Activated B cell treated with CpG ODN at 0.5 μM for 24 hours (primary cell): ENCODE measurements at regions not wholly inside any gene's neighbourhood (a gene's known extent, or its start where the extent isn't known, plus 50 kb on each side); places are given as distances from the start of the nearest gene placed in this dataset.
"Not testable (repeated sequence)": the region's sequence is repeated elsewhere in the genome, so short reads cannot be mapped to it uniquely, and the experiment has no call there.

Source experiments
- ATAC-seq: fragments of 200-7000 bp; cut with Tn5 transposase; one replicate; pipeline ENCODE4 v1.10.0; 2021; ENCODE audit warnings: low read depth, mild to moderate bottlenecking, moderate library complexity
- CTCF ChIA-PET: fragments of 350-600 bp; sonication (Branson Sonifier 250); formaldehyde crosslinking; loops from one replicate; lab custom pipeline; 2021; ENCODE audit warnings: antibody characterized with exemption; lab: Charles Lee
- POLR2A ChIA-PET: fragments of 350-600 bp; sonication (Branson Sonifier 250); formaldehyde crosslinking; loops from one replicate; lab custom pipeline; 2021; ENCODE audit warnings: antibody characterized with exemption; lab: Charles Lee
- DNase-seq: peaks from one replicate; pipeline ENCODE4 v3.0.0; 2022
- H3K27ac Mint-ChIP-seq: one replicate; pipeline ENCODE4 v1.8.0; 2020; ENCODE audit warnings: mixed read lengths
- H3K27me3 Mint-ChIP-seq: one replicate; pipeline ENCODE4 v1.8.0; 2021; ENCODE audit warnings: mixed read lengths
- H3K36me3 Mint-ChIP-seq: one replicate; pipeline ENCODE4 v1.8.0; 2021; ENCODE audit warnings: low read depth, mixed read lengths
- H3K4me1 Mint-ChIP-seq: one replicate; pipeline ENCODE4 v1.8.0; 2021; ENCODE audit warnings: mixed read lengths
- H3K4me3 Mint-ChIP-seq: one replicate; pipeline ENCODE4 v1.8.0; 2020; ENCODE audit warnings: mild to moderate bottlenecking, mixed read lengths
- H3K9me3 Mint-ChIP-seq: one replicate; pipeline ENCODE4 v1.8.0; 2020; ENCODE audit warnings: mixed read lengths
- intact Hi-C: fragments of 100-400 bp; cut with micrococcal nuclease; formaldehyde crosslinking; loops from one replicate; pipeline ENCODE4 v1.15.1; 2024
- TF ChIP-seq, protein P1 (sequence below): fragments of 200-600 bp; IDR thresholded peaks from one replicate; pipeline ENCODE4 v1.8.0; 2022; ENCODE audit warnings: antibody characterized with exemption, mild to moderate bottlenecking

DNA sequence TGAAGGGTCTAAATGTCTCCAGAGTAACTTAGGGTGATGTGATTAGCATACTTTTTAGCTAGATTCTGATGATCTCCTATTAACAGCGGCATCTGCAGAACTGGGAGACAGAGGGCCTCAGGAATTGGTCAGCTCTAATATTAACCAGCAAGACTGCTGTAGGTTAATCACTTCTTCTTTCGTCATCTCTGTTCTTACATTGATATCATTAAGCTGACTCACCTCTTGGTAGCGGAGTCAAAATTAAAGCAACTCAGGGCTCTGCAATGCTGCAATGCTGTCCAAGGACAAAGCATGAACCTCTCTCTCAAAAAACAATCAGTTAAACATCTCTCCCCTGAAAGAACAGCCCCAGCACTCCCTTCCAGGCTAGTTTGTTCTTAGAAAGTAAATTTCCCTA, 57.5 kb upstream of the TRA2B start:
- ATAC-seq, result no peak
- H3K4me1 Mint-ChIP-seq, result no peaks in the 10 kb centered on the region

DNA sequence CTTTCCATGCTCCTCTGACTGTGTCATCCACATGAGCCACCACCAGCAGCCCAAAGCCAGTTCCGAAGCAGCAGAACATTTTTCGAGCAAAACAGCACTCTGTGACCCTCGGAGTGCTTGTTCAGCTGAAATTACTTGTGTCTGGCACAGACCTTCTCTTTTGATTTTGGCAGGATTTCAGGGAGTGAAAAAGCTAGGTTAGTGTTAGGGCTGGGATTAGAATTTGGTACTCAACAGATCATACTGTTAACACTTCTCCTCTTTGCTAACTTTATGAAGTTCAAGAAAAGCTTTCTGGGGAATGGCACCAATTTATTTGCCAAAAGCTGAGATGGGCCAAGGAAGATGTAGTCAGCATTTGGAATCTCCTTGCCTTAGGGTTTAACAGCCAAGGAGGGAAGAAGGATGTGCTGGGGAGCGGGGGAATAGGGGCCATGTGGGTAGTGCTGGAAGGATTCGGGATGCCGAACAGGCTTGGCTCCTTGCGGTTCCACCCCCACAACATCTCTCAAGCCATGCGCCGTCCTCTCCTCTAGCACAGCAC, 55.1 kb upstream of the TRA2B start:
- DNase-seq (no peak), ATAC-seq (no peak)
- intact Hi-C loops, result no loop called here
- H3K27ac Mint-ChIP-seq, result no peak overlapping the region
- no peaks in the 10 kb centered on the region for H3K9me3 Mint-ChIP-seq
- ChIA-PET CTCF (interaction anchor here (1.6 kb wide), 1 partner anchor 547 kb away, joined by 7 read pairs; no protein-coding TSS in a partner anchor), POLR2A (no interaction called here)
- no peak overlapping the region for H3K4me3 Mint-ChIP-seq
- no peaks in the 10 kb centered on the region for H3K4me1 Mint-ChIP-seq
- no peaks in the 10 kb centered on the region for H3K36me3 Mint-ChIP-seq
- H3K27me3 Mint-ChIP-seq, result no peaks in the 10 kb centered on the region
- TF ChIP-seq, protein P1, sequence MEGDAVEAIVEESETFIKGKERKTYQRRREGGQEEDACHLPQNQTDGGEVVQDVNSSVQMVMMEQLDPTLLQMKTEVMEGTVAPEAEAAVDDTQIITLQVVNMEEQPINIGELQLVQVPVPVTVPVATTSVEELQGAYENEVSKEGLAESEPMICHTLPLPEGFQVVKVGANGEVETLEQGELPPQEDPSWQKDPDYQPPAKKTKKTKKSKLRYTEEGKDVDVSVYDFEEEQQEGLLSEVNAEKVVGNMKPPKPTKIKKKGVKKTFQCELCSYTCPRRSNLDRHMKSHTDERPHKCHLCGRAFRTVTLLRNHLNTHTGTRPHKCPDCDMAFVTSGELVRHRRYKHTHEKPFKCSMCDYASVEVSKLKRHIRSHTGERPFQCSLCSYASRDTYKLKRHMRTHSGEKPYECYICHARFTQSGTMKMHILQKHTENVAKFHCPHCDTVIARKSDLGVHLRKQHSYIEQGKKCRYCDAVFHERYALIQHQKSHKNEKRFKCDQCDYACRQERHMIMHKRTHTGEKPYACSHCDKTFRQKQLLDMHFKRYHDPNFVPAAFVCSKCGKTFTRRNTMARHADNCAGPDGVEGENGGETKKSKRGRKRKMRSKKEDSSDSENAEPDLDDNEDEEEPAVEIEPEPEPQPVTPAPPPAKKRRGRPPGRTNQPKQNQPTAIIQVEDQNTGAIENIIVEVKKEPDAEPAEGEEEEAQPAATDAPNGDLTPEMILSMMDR, result no peak

More for the DNA sequence above, 57.5 kb upstream of the TRA2B start:
- intact Hi-C loops, result no loop called here
- Mint-ChIP-seq H3K27ac (no peak overlapping the region), H3K9me3 (no peaks in the 10 kb centered on the region), H3K36me3 (no peaks in the 10 kb centered on the region), H3K4me3 (no peak overlapping the region), H3K27me3 (peaks cover 4% of the 10 kb centered on the region)
- no peak for DNase-seq
- ChIA-PET POLR2A (no interaction called here), CTCF (interaction anchor here (0.8 to 1.0 kb wide), 2 partner anchors 12 to 620 kb away, joined by 3 read pairs; no protein-coding TSS in a partner anchor)
- TF ChIP-seq, protein P1, result no peak

DNA sequence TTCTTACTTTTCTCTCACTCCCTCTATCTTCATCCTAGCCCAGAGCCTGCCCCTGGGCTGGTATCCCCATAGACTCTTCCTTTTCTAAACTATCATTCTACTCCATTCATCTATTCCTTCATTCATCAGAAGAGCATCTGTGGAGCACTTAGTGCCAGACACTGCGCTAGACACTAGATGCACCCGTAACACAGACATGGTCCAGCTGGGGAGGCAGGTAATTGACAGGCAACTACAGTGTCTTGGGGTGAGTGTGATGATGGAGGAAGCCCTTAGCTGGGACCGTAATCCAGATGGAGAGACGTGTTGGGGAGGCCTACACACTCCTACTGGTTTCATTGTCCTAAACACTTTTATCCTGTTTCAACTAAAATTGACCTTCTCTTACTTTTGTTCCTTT, 53.2 kb upstream of the TRA2B start:
- DNase-seq, H3K4me3 Mint-ChIP-seq, H3K9me3 Mint-ChIP-seq, H3K27ac Mint-ChIP-seq, H3K36me3 Mint-ChIP-seq, ATAC-seq, intact Hi-C loops, H3K4me1 Mint-ChIP-seq, H3K27me3 Mint-ChIP-seq: not testable (repeated sequence)
- CTCF ChIA-PET, result interaction anchor here (2.1 kb wide), 1 partner anchor 624 kb away, joined by 7 read pairs; no protein-coding TSS in a partner anchor
- POLR2A ChIA-PET, result interaction anchor here (0.7 kb wide), 1 partner anchor 80 kb away, joined by 3 read pairs; no protein-coding TSS in a partner anchor

DNA sequence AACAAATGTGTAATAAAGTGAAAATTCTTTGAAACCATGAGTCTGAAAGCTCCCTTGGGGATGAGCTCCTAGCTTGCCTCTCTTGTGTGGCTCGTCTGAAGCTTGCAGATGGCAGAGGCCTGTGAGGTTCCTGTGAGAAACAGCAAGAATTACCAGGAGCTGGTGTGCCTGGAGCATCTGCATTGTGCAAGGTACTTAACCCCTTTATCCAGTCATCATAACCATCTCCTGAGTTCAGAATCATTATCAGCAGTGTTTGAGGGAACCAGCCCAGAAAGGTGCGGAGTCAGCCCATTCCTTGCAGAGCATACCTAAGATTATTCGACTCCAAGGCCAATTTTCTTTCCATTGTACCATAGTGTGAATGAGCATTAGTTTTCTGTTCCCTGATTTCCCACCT, 51.7 kb upstream of the TRA2B start:
- no peak for DNase-seq
- TF ChIP-seq, protein P1, result no peak
- H3K36me3 Mint-ChIP-seq, result no peaks in the 10 kb centered on the region
- ChIA-PET POLR2A (no interaction called here), CTCF (interaction anchor here (1.2 to 2.1 kb wide), 2 partner anchors 547 to 625 kb away, joined by 3 to 7 read pairs; no protein-coding TSS in a partner anchor)
- no peak overlapping the region for H3K27ac Mint-ChIP-seq
- H3K4me3 Mint-ChIP-seq, result no peak overlapping the region
- H3K9me3 Mint-ChIP-seq, result no peaks in the 10 kb centered on the region
- no peaks in the 10 kb centered on the region for H3K27me3 Mint-ChIP-seq
- intact Hi-C loops, result no loop called here
- H3K4me1 Mint-ChIP-seq, result no peaks in the 10 kb centered on the region
- no peak for ATAC-seq

DNA sequence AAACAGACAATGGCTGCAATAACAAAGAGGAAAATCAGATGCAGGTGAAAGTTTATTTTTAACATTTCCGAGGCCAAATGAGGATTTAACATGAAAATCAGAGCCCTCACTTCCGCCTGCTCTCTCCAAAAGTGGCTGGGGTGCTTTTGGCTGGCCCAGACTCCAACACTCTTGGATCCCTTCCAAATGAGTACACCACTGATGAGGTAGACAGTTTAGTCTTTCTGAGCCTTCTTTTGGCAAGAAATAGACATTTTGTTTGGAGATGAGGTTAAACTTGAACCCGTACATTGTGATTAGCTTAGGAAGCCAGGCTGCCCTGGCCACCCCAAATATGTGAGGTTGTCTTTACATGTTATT, 51.0 kb upstream of the TRA2B start:
- intact Hi-C loops, result no loop called here
- no peaks in the 10 kb centered on the region for H3K4me1 Mint-ChIP-seq
- TF ChIP-seq, protein P1, result no peak
- ATAC-seq (no peak), DNase-seq (no peak)
- H3K9me3 Mint-ChIP-seq, result no peaks in the 10 kb centered on the region
- POLR2A ChIA-PET, result no interaction called here
- peaks cover under 1% of the 10 kb centered on the region for H3K27me3 Mint-ChIP-seq
- H3K27ac Mint-ChIP-seq, result no peak overlapping the region
- CTCF ChIA-PET, result interaction anchor here (1.2 to 1.7 kb wide), 2 partner anchors 547 to 628 kb away, joined by 3 to 6 read pairs; no protein-coding TSS in a partner anchor
- H3K36me3 Mint-ChIP-seq, result no peaks in the 10 kb centered on the region
- H3K4me3 Mint-ChIP-seq, result no peak overlapping the region
